ENCODE measurements at regions not wholly inside any gene's neighbourhood (a gene's known extent, or its start where the extent isn't known, plus 50 kb on each side); places are given as distances from the start of the nearest gene placed in this dataset.
"Not testable (repeated sequence)": the region's sequence is repeated elsewhere in the genome, so short reads cannot be mapped to it uniquely, and the experiment has no call there.

GRCh38 chr3:191648787-191649186 is 187.8 kb downstream of the PYDC2 start:
- DNase-seq: no peak

- DNase-seq: no peak
Measured at GRCh38 chr3:191649626-191650025, 188.7 kb downstream of the PYDC2 start.

GRCh38 chr3:191658781-191659419 is 197.9 kb downstream of the PYDC2 start:
- DNase-seq: not testable (repeated sequence)

- not testable (repeated sequence) for DNase-seq
Measured at GRCh38 chr3:191662150-191662549, 201.2 kb downstream of the PYDC2 start.

- DNase-seq: no peak
Measured at GRCh38 chr3:191680989-191681597, 220.1 kb downstream of the PYDC2 start.

- no peak for DNase-seq
Measured at GRCh38 chr3:191682961-191683360, 222.0 kb downstream of the PYDC2 start.

GRCh38 chr3:191686626-191687025 is 225.7 kb downstream of the PYDC2 start:
- no peak for DNase-seq

GRCh38 chr3:191688756-191689433 is 227.9 kb downstream of the PYDC2 start:
- no peak for DNase-seq

GRCh38 chr3:191691184-191691583 is 230.2 kb downstream of the PYDC2 start:
- not testable (repeated sequence) for DNase-seq

- no peak for DNase-seq
Measured at GRCh38 chr3:191695131-191695814, 234.3 kb downstream of the PYDC2 start.

- no peak for DNase-seq
Measured at GRCh38 chr3:191695815-191696153, 234.8 kb downstream of the PYDC2 start.

- no peak for DNase-seq
Measured at GRCh38 chr3:191696348-191696747, 235.4 kb downstream of the PYDC2 start.

- DNase-seq: no peak
Measured at GRCh38 chr3:191699546-191699945, 238.6 kb downstream of the PYDC2 start.

GRCh38 chr3:191702121-191702520 is 241.2 kb downstream of the PYDC2 start:
- no peak for DNase-seq

GRCh38 chr3:191707817-191708216 is 246.9 kb downstream of the PYDC2 start:
- no peak for DNase-seq

- DNase-seq: no peak
Measured at GRCh38 chr3:191715585-191715984, 254.6 kb downstream of the PYDC2 start.

GRCh38 chr3:191721390-191721861 is 260.5 kb downstream of the PYDC2 start:
- DNase-seq: no peak

- no peak for DNase-seq
Measured at GRCh38 chr3:191721990-191722389, 261.0 kb downstream of the PYDC2 start.

- no peak for DNase-seq
Measured at GRCh38 chr3:191727338-191727737, 266.4 kb downstream of the PYDC2 start.

GRCh38 chr3:191728186-191728585 is 267.2 kb downstream of the PYDC2 start:
- DNase-seq: no peak

GRCh38 chr3:191737742-191738141 is 276.8 kb downstream of the PYDC2 start:
- no peak for DNase-seq

- no peak for DNase-seq
Measured at GRCh38 chr3:191740712-191741111, 279.7 kb downstream of the PYDC2 start.

GRCh38 chr3:191741847-191742350 is 280.9 kb downstream of the PYDC2 start:
- DNase-seq: not testable (repeated sequence)
